KMS-11 (cell line): ENCODE measurements at regions not wholly inside any gene's neighbourhood (a gene's known extent, or its start where the extent isn't known, plus 50 kb on each side); places are given as distances from the start of the nearest gene placed in this dataset.
"Not testable (repeated sequence)": the region's sequence is repeated elsewhere in the genome, so short reads cannot be mapped to it uniquely, and the experiment has no call there.

Experiments
- H2AFZ ChIP-seq: fragments of 200-600 bp; sonication (generic); 2 replicates; pipeline ENCODE4 v1.6.1; 2016; ENCODE audit warnings: antibody characterized with exemption, mixed run types, low read depth
- H3K27ac ChIP-seq: fragments of 200-600 bp; sonication (generic); 2 replicates; pipeline ENCODE4 v1.6.1; 2016; ENCODE audit warnings: mild to moderate bottlenecking, mixed run types
- H3K27me3 ChIP-seq: fragments of 200-600 bp; sonication (generic); 2 replicates; pipeline ENCODE4 v1.6.1; 2017; ENCODE audit warnings: mild to moderate bottlenecking, low read depth, mixed run types, moderate library complexity; ENCODE audit not compliant: insufficient read depth
- H3K36me3 ChIP-seq: fragments of 200-600 bp; sonication (generic); 2 replicates; pipeline ENCODE4 v1.6.1; 2017; ENCODE audit warnings: mild to moderate bottlenecking, mixed run types; ENCODE audit not compliant: insufficient read depth
- H3K4me1 ChIP-seq: fragments of 200-600 bp; sonication (generic); 2 replicates; pipeline ENCODE4 v1.6.1; 2016; ENCODE audit warnings: mild to moderate bottlenecking, low read depth, mixed run types; ENCODE audit not compliant: poor library complexity, severe bottlenecking
- H3K4me2 ChIP-seq: fragments of 200-600 bp; sonication (generic); 2 replicates; pipeline ENCODE4 v1.7.0; 2016; ENCODE audit warnings: mild to moderate bottlenecking, mixed run types
- H3K4me3 ChIP-seq: fragments of 200-600 bp; sonication (generic); IDR thresholded peaks from 2 replicates; pipeline ENCODE4 v1.6.1; 2017; ENCODE audit warnings: low read depth, low read length, mixed read lengths; ENCODE audit not compliant: insufficient read depth
- H3K79me2 ChIP-seq: fragments of 200-600 bp; sonication (generic); 2 replicates; pipeline ENCODE4 v1.6.1; 2016; ENCODE audit warnings: low read depth, mixed run types; ENCODE audit not compliant: insufficient read depth
- H3K9ac ChIP-seq: fragments of 200-600 bp; sonication (generic); 2 replicates; pipeline ENCODE4 v1.6.1; 2016; ENCODE audit warnings: mild to moderate bottlenecking, mixed run types
- H4K20me1 ChIP-seq: fragments of 200-600 bp; sonication (generic); 2 replicates; pipeline ENCODE4 v1.6.1; 2016; ENCODE audit warnings: mild to moderate bottlenecking, mixed run types; ENCODE audit not compliant: insufficient read depth

DNA sequence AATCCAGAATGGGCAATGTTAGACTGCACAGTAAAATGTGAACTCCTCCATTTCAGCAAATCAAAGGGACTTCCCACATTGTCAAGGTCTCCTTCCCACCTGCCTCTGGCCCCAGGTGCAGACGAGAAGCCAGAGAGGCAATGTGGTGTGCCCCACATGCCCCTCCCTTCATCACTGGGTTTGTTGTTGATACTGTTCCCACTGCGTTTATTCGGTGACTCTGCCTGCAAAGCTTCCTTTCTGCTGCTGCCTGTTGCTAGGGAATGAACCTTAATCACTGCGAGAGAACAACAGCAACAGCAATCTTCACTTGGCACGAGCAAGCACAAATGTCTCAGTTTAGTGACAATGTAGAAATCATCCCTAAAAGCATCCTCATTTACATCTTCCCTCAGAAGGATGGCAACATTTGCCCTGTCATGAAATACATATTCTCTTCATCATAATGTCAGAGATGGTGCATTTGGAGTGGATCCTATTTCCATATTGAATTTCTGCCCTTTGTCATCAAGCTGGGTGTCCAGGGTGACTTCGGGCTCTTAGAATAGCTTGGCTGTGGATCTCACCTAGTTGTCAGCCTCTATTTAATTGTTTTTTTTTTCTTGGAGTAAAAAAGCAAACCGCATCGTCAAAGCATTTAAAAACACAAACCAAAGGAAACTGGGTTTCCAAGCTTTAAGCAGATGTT is 322.2 kb downstream of the BCL2L11 start:
- not testable (repeated sequence) for H3K36me3 ChIP-seq, H3K79me2 ChIP-seq, H2AFZ ChIP-seq, H3K27me3 ChIP-seq, H3K9ac ChIP-seq, H4K20me1 ChIP-seq, H3K4me3 ChIP-seq, H3K4me2 ChIP-seq
- H3K4me1 ChIP-seq = peaks cover 16% of the 10 kb centered on the region
- peak overlapping the region; percentile 40; the same call in 1 of the 2 replicates for H3K27ac ChIP-seq

DNA sequence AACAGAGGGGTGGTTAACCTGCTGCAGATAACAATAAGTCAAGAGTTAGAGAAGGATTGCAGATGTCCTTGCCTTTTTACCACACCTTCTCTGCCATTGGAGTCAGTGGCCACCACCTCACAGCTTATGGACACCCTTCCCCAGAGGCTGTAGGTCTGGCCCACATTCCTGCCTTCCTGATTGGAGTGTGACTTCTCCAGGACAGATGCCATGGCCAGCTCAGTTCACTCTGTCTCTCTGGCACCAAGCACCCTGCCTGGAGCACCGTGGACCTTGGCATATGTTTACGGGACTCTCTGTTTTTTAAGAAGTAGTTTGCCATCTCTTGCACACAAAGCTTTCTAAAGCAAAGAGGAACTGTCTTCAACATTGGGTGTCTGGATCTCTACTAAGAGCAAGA is 323.8 kb downstream of the BCL2L11 start:
- peaks cover 10% of the 10 kb centered on the region for H3K4me1 ChIP-seq
- H3K4me3 ChIP-seq, H3K27ac ChIP-seq, H3K4me2 ChIP-seq, H3K79me2 ChIP-seq, H4K20me1 ChIP-seq, H3K9ac ChIP-seq, H3K36me3 ChIP-seq, H2AFZ ChIP-seq, H3K27me3 ChIP-seq: not testable (repeated sequence)

DNA sequence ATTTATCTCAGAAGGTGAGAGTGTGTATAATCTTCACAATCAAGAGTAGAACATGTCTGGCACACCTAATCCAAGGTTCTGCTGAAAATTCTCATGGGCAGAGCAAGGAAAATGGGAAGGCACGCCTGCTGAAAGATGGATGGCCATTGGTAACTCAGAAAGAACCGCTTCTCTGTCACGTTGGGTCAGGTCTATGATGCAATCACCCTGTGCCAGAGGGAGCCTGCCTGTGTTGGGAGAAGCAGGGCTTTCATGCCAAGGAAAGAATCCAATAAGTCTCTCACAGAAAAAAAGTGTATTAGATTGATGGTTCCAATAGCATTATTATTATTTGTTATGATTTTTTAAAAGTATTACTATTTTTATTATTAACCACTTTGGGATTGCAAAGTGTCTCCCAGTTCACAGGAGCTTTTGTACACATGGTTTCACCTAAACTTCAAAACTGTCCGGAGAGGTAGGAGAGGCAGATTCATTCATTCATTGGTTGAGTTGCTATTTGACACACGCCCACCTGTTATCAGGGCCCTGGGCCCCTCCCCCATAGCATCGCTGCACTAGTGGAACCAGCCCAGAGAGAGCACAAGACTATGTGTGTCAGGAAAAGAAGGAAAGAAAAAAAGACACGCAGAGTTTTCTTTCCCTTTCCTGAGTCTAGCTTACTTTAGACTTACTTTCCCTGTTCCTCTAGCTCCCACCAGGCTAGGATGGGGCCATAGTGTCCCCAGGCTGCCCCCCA is 324.6 kb downstream of the BCL2L11 start:
- peaks cover 10% of the 10 kb centered on the region for H3K4me1 ChIP-seq
- H3K4me2 ChIP-seq, H3K27me3 ChIP-seq, H3K36me3 ChIP-seq, H2AFZ ChIP-seq, H4K20me1 ChIP-seq, H3K9ac ChIP-seq, H3K27ac ChIP-seq, H3K79me2 ChIP-seq, H3K4me3 ChIP-seq: not testable (repeated sequence)

DNA sequence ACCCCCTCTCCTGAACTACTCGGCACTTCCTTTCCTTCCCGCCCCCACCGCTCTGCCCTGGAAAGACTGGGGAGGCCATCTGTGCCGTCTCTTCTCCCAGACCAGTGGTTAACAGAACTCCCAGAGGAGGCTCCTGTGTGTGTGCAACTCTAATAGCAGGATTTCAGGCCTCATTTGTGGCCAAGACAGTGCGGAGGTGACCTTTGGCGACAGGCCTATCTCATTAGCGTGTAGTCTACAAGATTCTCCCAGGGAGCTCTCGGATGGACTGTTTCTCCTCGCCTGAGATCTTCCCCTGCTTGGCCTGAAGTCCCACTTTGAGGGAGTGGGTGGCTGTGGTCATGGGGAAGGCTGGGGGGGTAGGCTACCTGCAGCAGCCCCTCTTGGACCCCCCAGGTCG is 325.2 kb downstream of the BCL2L11 start:
- not testable (repeated sequence) for H3K4me3 ChIP-seq, H2AFZ ChIP-seq, H3K27ac ChIP-seq, H3K27me3 ChIP-seq, H3K79me2 ChIP-seq, H3K4me2 ChIP-seq, H3K9ac ChIP-seq, H4K20me1 ChIP-seq, H3K36me3 ChIP-seq
- peaks cover 10% of the 10 kb centered on the region for H3K4me1 ChIP-seq

DNA sequence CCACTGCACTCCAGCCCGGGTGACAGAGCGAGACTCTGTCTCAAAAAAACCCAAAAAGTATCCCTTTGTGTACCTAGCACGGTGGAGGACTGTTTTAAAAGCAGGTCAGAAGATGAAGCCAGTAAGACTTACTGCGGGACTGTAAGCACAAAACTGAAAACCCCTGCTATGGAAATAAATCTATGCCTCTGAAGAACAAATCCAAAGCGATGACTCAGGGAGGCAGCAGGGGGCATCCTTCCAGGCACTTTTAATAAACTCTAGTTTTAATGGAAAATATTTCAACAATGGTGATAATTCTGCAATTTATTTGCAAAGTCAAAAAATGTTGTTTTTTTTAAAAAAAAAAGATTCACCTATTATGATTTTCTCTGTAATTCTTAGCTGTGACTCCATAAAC is 326.8 kb downstream of the BCL2L11 start:
- H3K27ac ChIP-seq, H3K9ac ChIP-seq, H2AFZ ChIP-seq, H3K4me2 ChIP-seq, H3K79me2 ChIP-seq, H3K4me3 ChIP-seq, H3K27me3 ChIP-seq, H3K36me3 ChIP-seq, H4K20me1 ChIP-seq: not testable (repeated sequence)
- H3K4me1 ChIP-seq = peaks cover 11% of the 10 kb centered on the region

DNA sequence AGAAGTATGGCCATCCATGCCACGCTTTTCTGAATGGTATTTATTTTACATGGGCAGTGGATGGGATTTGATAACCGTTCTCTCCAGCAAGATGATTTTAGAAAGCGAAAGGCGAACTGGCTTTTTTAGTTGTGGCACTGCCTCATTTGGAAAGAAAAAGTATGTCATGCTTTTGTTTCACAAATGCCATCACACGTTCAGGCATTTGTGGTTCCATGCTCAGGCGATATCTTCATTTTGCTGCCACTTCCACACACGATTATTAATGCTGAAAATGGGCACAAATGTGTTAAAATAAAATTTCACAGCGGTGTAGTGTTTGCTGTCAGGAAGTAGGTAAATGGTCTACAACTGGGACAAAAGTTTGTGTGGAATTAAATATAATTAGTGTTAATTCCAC is 328.1 kb downstream of the BCL2L11 start:
- H3K79me2 ChIP-seq, H3K4me3 ChIP-seq, H3K4me2 ChIP-seq, H3K27me3 ChIP-seq, H3K4me1 ChIP-seq, H3K9ac ChIP-seq, H2AFZ ChIP-seq, H3K27ac ChIP-seq, H3K36me3 ChIP-seq, H4K20me1 ChIP-seq: not testable (repeated sequence)

DNA sequence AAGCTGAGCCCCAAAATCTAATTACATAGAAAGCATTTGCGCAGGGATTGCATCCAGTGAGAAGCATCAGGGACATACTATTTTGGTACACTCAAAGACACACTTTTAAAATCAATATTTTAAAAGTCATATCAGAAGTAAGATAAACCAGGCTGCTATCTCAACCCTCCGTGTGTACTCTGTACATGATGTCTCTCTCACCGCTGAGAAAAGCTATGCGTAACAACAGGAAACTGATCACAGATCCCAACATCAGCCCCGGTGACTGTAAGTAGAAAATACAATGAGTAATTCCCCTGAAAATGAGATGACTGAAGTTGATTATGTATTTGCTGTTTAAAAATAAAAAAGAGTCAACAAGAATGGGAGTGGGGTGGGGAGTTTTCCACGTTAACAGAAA is 329.8 kb downstream of the BCL2L11 start:
- H3K4me1 ChIP-seq = peaks cover 18% of the 10 kb centered on the region
- not testable (repeated sequence) for H3K9ac ChIP-seq, H3K4me2 ChIP-seq, H4K20me1 ChIP-seq, H3K36me3 ChIP-seq, H3K27me3 ChIP-seq, H3K79me2 ChIP-seq, H3K4me3 ChIP-seq, H3K27ac ChIP-seq, H2AFZ ChIP-seq

DNA sequence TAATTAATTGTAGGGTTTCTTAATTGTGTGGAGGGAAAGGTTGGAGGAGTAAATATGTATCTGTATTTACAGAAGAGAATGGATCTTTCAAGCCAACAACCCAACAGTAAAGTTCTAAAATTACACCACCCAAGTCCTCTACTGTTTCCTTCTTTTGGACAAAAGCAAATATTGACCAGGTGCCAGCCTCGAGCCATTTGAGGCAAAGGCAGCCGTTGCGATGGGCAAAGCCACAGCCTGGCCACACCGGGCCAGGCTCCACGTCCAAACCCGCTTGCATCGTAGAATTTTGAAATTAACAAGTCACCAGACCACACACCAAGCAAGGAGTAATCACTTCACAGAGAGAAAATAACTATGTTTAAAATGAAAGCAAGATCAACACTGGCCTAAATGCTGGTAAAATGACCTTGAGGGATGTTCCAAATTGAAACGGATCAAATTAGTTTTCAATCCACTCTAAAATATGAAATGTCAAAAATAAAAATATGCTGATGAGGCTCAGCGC is 331.0 kb downstream of the BCL2L11 start:
- Histone ChIP-seq H3K4me2 (peak overlapping the region; percentile 72), H3K9ac (peak overlapping the region; percentile 74), H3K4me1 (peaks cover 20% of the 10 kb centered on the region), H3K27ac (peak overlapping the region; percentile 92)
- not testable (repeated sequence) for H3K4me3 ChIP-seq, H4K20me1 ChIP-seq, H2AFZ ChIP-seq, H3K27me3 ChIP-seq, H3K36me3 ChIP-seq, H3K79me2 ChIP-seq

DNA sequence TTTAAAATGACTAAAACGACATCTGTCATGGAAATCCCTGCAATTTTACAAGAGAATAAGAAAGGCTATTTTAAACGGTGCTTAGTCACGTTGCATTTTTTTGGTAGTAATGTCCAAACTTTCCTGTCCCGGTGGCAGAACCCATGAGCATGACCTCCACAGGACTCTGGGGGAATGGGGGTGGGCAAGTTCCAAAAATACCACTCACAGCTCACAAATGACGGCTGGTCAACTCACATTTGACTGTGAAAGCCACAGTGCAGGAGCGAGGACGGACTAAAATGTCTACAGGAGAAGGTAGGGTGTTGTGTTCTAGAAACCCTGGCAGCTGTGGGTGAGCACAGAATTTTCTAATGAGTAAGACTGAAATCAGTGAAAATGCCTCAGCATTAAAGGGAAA is 331.5 kb downstream of the BCL2L11 start:
- H3K9ac ChIP-seq = peak overlapping the region; percentile 74
- not testable (repeated sequence) for H4K20me1 ChIP-seq, H3K79me2 ChIP-seq, H3K36me3 ChIP-seq, H2AFZ ChIP-seq, H3K4me3 ChIP-seq, H3K27me3 ChIP-seq
- peaks cover 20% of the 10 kb centered on the region for H3K4me1 ChIP-seq
- H3K27ac ChIP-seq = peak overlapping the region; percentile 92
- peak overlapping the region; percentile 72 for H3K4me2 ChIP-seq

DNA sequence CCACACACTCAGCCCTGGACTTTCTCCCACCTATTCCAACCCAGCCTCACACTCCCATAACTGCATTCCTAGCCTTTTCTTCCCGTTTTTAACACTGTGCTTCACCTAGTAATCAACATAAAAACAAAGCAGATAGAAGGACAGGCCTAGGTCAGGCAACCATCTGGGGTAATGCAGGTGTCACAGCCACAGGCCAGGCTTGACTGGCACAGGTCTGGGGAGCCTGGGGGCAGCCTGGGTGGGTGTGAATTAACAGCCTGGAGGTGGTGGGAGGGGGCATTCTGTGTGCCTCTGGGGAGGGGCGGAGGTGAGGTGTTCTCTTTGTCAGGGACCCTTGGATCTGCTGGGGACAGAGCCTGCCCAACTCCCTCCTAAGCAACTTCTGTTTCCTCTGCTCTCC is 332.6 kb downstream of the BCL2L11 start:
- not testable (repeated sequence) for H3K27me3 ChIP-seq, H3K4me2 ChIP-seq, H3K9ac ChIP-seq, H3K79me2 ChIP-seq, H3K27ac ChIP-seq, H3K36me3 ChIP-seq, H3K4me3 ChIP-seq, H2AFZ ChIP-seq, H4K20me1 ChIP-seq
- peaks cover 20% of the 10 kb centered on the region for H3K4me1 ChIP-seq
